GM18867 (cell line): ENCODE measurements at regions not wholly inside any gene's neighbourhood (a gene's known extent, or its start where the extent isn't known, plus 50 kb on each side); places are given as distances from the start of the nearest gene placed in this dataset.

ENCODE experiments used
- ATAC-seq: cut with Tn5 transposase; IDR thresholded peaks from one replicate; pipeline ENCODE4 v1.9.1; 2021; ENCODE audit warnings: mild to moderate bottlenecking, moderate library complexity; ENCODE audit not compliant: unreplicated experiment

DNA sequence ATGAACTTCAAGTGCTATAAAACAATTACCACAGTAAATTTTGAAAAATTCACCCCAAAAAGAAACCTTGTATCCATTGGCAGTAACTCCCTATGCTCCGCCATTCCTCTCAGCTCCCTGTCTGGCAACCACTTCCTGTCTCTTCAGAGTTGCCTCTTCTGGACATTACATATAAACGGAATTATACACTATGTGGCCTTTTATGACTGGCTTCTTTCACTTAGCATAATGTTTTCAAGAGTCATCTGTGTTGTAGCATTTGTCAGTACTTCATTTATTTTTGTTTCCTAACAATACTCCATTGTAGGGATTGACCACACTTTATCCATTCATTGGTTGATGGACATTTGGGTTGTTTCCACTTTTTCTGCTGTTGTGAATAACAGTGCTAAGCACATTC lies 50.1 kb downstream of the CEP43 start:
- no peak for ATAC-seq

DNA sequence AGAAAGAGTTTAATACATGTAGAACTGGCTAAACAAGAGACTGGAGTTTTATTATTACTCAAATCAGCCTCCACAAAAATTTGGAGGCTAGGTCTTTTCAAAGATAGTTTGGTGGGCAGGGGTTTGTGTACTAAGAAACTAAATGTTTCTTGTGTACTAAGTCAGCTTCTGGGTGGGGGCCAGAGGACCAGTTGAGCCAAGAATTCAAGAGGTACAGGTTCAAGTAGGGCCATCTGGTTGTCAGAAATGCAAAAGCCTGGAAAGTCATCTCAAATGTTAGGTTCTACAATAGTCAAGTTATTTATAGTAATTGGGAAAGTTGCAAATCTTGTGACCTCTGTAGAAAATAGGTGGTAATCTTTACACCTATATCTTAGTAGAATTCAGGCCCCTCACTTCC lies 51.7 kb downstream of the CEP43 start:
- no peak for ATAC-seq

DNA sequence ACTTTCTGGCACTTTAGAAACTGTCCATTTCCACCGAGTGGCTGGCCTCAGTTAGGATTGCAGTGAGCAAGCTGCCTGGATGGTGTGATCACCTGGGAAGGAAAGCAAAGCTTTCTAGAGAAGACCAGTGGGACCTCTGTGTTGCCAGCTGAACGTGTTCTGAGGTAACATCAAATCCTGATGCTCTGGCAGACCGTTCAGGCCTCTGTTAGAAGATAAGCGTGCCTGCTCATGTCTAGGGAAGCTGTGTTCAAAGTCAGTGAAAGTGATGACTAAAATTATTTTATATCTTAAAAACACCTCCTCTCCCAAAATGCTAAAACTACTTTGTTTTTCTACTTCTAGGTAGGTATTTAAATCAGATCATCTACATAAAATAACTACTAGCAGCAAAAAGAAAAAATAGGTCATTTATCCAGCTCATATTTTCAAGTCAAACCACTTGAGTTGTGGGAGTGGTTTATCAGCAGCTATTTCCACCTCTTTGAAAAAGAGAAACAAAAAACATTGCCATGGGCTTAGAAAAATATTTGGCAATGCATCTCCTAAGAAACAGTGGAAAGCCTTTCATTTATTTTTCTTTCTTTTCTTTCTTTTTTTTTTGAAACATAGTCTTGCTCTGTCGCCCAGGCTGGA lies 54.8 kb downstream of the CEP43 start:
- ATAC-seq: no peak

DNA sequence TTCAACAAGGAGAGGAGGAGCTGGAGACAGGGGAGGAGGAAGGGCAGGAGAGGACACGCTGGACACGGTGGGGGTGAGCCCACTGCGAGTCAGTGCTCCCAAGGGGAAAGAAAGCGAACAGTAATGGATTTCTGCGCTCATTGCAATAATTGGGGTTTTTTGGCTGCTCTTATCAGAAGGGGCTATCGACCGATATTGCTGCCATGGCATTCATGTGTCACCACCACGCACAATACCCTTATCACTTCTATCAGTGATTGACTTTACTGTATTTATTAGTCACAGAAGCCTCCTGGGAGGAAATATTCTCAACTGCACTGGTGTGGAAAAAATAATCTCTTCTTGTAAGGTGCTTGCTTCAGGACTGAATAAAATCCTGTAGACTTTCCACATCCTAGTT lies 55.8 kb downstream of the CEP43 start:
- no peak for ATAC-seq

DNA sequence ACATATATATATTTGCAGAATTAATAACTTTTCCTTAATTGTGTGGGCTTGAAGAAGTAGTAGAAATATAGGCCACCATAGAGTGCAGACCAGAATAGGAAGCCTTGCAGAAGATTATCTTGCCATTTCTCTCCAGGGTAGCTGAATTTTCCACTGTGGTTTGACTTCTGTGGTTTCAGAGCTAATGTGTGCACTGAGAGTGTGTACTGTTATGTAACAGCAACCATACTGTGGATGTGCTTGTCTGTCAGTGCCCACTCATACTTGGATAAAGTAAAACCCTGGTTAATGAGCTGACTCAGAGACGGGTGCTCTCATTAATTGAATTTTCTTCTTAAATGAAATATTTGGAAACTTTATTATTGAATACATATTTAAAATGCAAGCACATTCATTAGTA lies 57.2 kb downstream of the CEP43 start:
- peak; percentile 99 for ATAC-seq

DNA sequence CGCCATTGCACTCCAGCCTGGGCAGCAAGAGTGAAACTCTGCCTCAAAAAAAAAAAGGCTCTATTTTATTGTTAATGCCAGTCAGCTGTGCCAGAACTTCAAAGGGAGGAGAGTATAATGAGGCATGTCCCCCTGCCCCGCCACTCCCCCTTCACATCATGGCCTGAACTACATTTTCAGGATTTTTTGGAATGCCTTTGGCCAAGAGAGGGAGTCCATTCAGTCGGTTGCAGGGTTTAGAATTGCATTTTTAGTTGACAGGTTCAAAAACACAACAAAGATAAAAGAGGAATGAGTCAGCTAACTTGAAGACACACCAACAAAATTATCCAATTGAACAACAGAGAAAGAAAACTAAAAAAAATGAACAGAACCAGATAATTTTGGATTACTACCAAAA lies 59.1 kb downstream of the CEP43 start:
- ATAC-seq: no peak
